Gastrocnemius medialis (tissue), 4 donors: ENCODE measurements at regions not wholly inside any gene's neighbourhood (a gene's known extent, or its start where the extent isn't known, plus 50 kb on each side); places are given as distances from the start of the nearest gene placed in this dataset.

ENCODE experiments used
- CTCF ChIP-seq, 5 experiments: fragments of 450-650 bp in 3 of 5; fragments of 200-600 bp in 2 of 5; sonication (generic) in 2 of 5; IDR thresholded peaks in 4 of 5; conservative IDR thresholded peaks in 1 of 5; 1 replicate in 4 of 5; 2 replicates in 1 of 5; pipeline ENCODE4 v1.5.1; 2016 to 2019; ENCODE audit warnings: antibody characterized with exemption in 5 of 5, mild to moderate bottlenecking in 3 of 5, moderate library complexity in 3 of 5
- POLR2A ChIP-seq, 2 donors: fragments of 450-650 bp; IDR thresholded peaks; one replicate each; pipeline ENCODE4 v1.6.1; 2017; ENCODE audit warnings: antibody characterized with exemption in 2 of 2, mild to moderate bottlenecking in 2 of 2, moderate library complexity in 2 of 2

- TF ChIP-seq CTCF (IDR thresholded peaks at IDR 0.05 in 4 of 5, conservative IDR thresholded peaks at IDR 0.05 in 1 of 5) (no peak), POLR2A (IDR thresholded peaks at IDR 0.05) (no peak)
These were observed 137.3 kb upstream of the KIRREL3 start for GRCh38 chr11:127137771-127138280.
